BLaER1 (cell line): ENCODE measurements at regions not wholly inside any gene's neighbourhood (a gene's known extent, or its start where the extent isn't known, plus 50 kb on each side); places are given as distances from the start of the nearest gene placed in this dataset.
"Not testable (repeated sequence)": the region's sequence is repeated elsewhere in the genome, so short reads cannot be mapped to it uniquely, and the experiment has no call there.

Source experiments
- H3K27ac ChIP-seq: shearing (Covaris generic); formaldehyde crosslinking; 2 replicates; pipeline ENCODE4 v1.8.1; 2022
- H3K27me3 ChIP-seq: shearing (Covaris generic); formaldehyde crosslinking; 2 replicates; pipeline ENCODE4 v1.8.1; 2022
- H3K36me3 ChIP-seq: shearing (Covaris generic); formaldehyde crosslinking; 2 replicates; pipeline ENCODE4 v1.8.1; 2022
- H3K4me1 ChIP-seq: shearing (Covaris generic); formaldehyde crosslinking; 2 replicates; pipeline ENCODE4 v1.8.1; 2022
- H3K4me2 ChIP-seq: shearing (Covaris generic); formaldehyde crosslinking; 2 replicates; pipeline ENCODE4 v1.8.1; 2022
- H3K4me3 ChIP-seq: shearing (Covaris generic); formaldehyde crosslinking; 2 replicates; pipeline ENCODE4 v1.8.1; 2022
- H3K9ac ChIP-seq: shearing (Covaris generic); formaldehyde crosslinking; 2 replicates; pipeline ENCODE4 v1.8.1; 2022
- H3K9me3 ChIP-seq: shearing (Covaris generic); formaldehyde crosslinking; 2 replicates; pipeline ENCODE4 v1.8.1; 2022
- H4K20me1 ChIP-seq: shearing (Covaris generic); formaldehyde crosslinking; 2 replicates; pipeline ENCODE4 v1.8.1; 2022
- Cebpa-rat ChIP-seq: shearing (Covaris generic); IDR thresholded peaks from 2 replicates; pipeline ENCODE4 v1.8.1; 2022

DNA sequence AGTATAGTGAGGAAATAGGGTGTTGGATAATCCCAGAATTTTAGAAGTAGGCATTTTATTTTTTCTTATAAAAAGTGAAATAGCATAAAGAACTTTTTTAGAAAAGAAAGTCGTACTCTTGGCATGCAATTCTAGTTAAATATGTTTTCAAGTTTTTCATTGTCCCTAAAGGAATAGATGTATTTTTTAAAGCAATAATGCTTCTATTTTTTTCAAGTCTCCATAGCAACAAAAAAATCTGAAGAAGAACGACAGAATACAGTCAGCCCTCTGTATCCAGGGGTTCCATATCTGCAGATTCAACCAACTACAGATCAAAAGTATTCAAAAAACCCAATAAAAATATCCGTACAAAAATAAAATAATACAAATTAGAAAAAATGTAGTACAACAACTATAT lies 538.2 kb downstream of the GLUD2 start:
- Histone ChIP-seq H4K20me1 (no peaks in the 10 kb centered on the region), H3K9ac (no peak overlapping the region), H3K27ac (no peak overlapping the region), H3K9me3 (no peaks in the 10 kb centered on the region), H3K4me1 (no peaks in the 10 kb centered on the region), H3K4me3 (no peak overlapping the region), H3K4me2 (no peak overlapping the region), H3K36me3 (no peaks in the 10 kb centered on the region), H3K27me3 (no peaks in the 10 kb centered on the region)
- no peak for TF ChIP-seq Cebpa-rat

- no peak for TF ChIP-seq Cebpa-rat
- no peak overlapping the region for H3K9ac ChIP-seq
- no peaks in the 10 kb centered on the region for H3K9me3 ChIP-seq
- H3K4me1 ChIP-seq, result no peaks in the 10 kb centered on the region
- no peak overlapping the region for H3K4me2 ChIP-seq
- H3K4me3 ChIP-seq, result no peak overlapping the region
- no peak overlapping the region for H3K27ac ChIP-seq
- no peaks in the 10 kb centered on the region for H3K36me3 ChIP-seq
- no peaks in the 10 kb centered on the region for H3K27me3 ChIP-seq
- no peaks in the 10 kb centered on the region for H4K20me1 ChIP-seq
Observed at GRCh38 chrX:121592884-121593283, 545.5 kb downstream of the GLUD2 start.

DNA sequence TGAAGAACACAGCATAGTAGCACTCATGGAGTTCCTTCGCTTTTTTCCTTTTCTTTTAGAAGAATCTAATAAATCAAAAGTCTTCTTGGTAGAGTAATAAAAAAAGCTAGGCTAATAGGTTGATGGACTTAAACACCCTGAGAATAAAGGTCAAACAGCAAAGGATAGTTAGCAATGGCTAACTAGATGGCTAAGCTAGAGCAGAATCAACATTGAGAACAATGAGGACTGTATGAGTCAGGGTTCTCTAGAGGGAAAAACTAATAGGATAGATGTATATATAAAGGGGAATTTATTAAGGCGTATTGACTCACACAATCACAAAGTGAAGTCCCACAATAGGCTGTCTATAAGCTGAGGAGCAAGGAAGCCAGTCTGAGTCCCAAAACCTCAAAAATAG lies 550.9 kb downstream of the GLUD2 start:
- Histone ChIP-seq H3K4me2 (no peak overlapping the region), H3K9me3 (no peaks in the 10 kb centered on the region), H3K9ac (no peak overlapping the region), H3K27me3 (no peaks in the 10 kb centered on the region), H3K36me3 (no peaks in the 10 kb centered on the region), H3K4me1 (no peaks in the 10 kb centered on the region), H3K4me3 (no peak overlapping the region), H4K20me1 (no peaks in the 10 kb centered on the region), H3K27ac (no peak overlapping the region)
- no peak for TF ChIP-seq Cebpa-rat

GRCh38 chrX:121635141-121635540 lies 587.7 kb downstream of the GLUD2 start:
- Histone ChIP-seq H3K4me1 (no peaks in the 10 kb centered on the region), H4K20me1 (no peaks in the 10 kb centered on the region), H3K27me3 (no peaks in the 10 kb centered on the region), H3K4me3 (no peak overlapping the region), H3K9me3 (no peaks in the 10 kb centered on the region), H3K9ac (no peak overlapping the region), H3K27ac (no peak overlapping the region), H3K4me2 (no peak overlapping the region), H3K36me3 (no peaks in the 10 kb centered on the region)
- TF ChIP-seq Cebpa-rat, result no peak

DNA sequence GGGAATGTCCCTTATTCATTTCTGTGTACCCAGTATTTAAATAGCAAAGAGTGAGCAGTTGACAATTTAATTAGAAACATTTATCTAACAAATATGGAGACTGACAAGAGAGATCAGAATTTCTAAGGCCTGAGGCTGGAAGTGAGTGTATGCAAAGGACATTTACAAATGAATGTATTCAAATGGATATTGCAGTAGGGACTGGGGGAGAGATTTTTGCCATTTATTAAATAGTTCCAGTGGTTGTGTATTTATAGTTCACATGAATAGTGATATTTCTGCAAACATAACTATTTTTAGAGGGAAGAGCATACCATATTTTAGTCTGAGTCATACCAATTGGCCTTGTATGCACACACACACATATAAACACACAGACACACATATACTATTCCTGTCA lies 592.4 kb downstream of the GLUD2 start:
- no peaks in the 10 kb centered on the region for H3K36me3 ChIP-seq
- TF ChIP-seq Cebpa-rat, result no peak
- no peak overlapping the region for H3K4me2 ChIP-seq

GRCh38 chrX:121641560-121641959 lies 594.1 kb downstream of the GLUD2 start:
- H3K27me3 ChIP-seq, result no peaks in the 10 kb centered on the region
- H3K4me2 ChIP-seq, result no peak overlapping the region
- H3K4me3 ChIP-seq, result no peak overlapping the region
- H3K36me3 ChIP-seq, result no peaks in the 10 kb centered on the region
- TF ChIP-seq Cebpa-rat, result no peak
- H3K9me3 ChIP-seq, result no peaks in the 10 kb centered on the region
- H3K4me1 ChIP-seq, result no peaks in the 10 kb centered on the region
- no peaks in the 10 kb centered on the region for H4K20me1 ChIP-seq
- no peak overlapping the region for H3K27ac ChIP-seq
- no peak overlapping the region for H3K9ac ChIP-seq

More for the DNA sequence above, 592.4 kb downstream of the GLUD2 start:
- Histone ChIP-seq H3K9me3 (no peaks in the 10 kb centered on the region), H4K20me1 (no peaks in the 10 kb centered on the region), H3K27me3 (no peaks in the 10 kb centered on the region), H3K4me3 (no peak overlapping the region), H3K9ac (no peak overlapping the region), H3K4me1 (no peaks in the 10 kb centered on the region), H3K27ac (no peak overlapping the region)

DNA sequence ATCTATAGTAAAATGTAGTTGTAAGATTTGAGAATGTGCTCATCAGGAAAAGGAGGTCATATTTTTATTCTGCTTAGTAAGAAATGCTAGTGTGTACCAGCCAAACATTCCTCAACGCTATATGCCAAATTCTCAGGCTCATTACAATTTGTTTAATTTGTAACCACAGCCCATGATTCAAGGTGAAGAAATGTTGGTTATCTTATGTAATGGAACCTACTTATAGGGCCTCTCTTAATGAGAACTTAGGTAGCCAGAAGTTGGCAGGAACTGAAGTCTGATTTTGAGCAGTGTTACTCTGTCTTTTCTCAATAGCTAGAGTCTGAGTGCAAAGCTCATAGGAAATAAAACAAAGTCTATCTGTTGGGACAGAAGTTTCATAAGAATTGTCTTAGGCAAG lies 595.0 kb downstream of the GLUD2 start:
- no peak for TF ChIP-seq Cebpa-rat
- H3K27me3 ChIP-seq, result no peaks in the 10 kb centered on the region
- no peaks in the 10 kb centered on the region for H3K9me3 ChIP-seq
- no peak overlapping the region for H3K4me3 ChIP-seq
- H3K27ac ChIP-seq, result no peak overlapping the region
- H3K36me3 ChIP-seq, result no peaks in the 10 kb centered on the region
- H3K4me1 ChIP-seq, result no peaks in the 10 kb centered on the region
- H3K9ac ChIP-seq, result no peak overlapping the region
- no peak overlapping the region for H3K4me2 ChIP-seq
- no peaks in the 10 kb centered on the region for H4K20me1 ChIP-seq

DNA sequence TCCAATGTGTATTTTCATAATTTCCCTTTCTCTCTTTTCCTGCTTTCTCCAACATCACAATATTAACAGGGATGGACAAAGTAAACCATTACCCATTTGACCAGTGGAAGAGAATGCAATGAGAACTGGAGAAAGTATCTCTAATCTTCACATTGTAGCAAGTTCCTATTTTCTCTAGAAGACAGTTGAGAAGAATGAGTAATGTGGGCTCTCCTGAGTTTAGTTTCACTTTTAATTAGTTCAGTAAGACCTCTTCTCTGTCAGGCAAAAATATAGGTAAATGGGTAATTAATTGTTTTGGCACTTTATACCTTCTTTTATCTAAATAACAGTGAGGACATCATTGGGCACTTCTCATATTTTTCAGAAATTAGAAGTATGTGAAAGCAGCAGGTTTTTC lies 602.0 kb downstream of the GLUD2 start:
- H3K4me3 ChIP-seq, result no peak overlapping the region
- no peaks in the 10 kb centered on the region for H3K4me1 ChIP-seq
- H3K36me3 ChIP-seq, result no peaks in the 10 kb centered on the region
- no peaks in the 10 kb centered on the region for H3K27me3 ChIP-seq
- H3K9me3 ChIP-seq, result no peaks in the 10 kb centered on the region
- H3K9ac ChIP-seq, result no peak overlapping the region
- no peaks in the 10 kb centered on the region for H4K20me1 ChIP-seq
- no peak overlapping the region for H3K4me2 ChIP-seq
- TF ChIP-seq Cebpa-rat, result no peak
- no peak overlapping the region for H3K27ac ChIP-seq

GRCh38 chrX:121655276-121655675 lies 607.9 kb downstream of the GLUD2 start:
- no peaks in the 10 kb centered on the region for H3K4me1 ChIP-seq
- no peak overlapping the region for H3K9ac ChIP-seq
- no peaks in the 10 kb centered on the region for H3K27me3 ChIP-seq
- no peak overlapping the region for H3K4me2 ChIP-seq
- H4K20me1 ChIP-seq, result no peaks in the 10 kb centered on the region
- H3K36me3 ChIP-seq, result no peaks in the 10 kb centered on the region
- no peak overlapping the region for H3K27ac ChIP-seq
- no peak for TF ChIP-seq Cebpa-rat
- no peaks in the 10 kb centered on the region for H3K9me3 ChIP-seq
- no peak overlapping the region for H3K4me3 ChIP-seq

- H3K9ac ChIP-seq, result no peak overlapping the region
- no peaks in the 10 kb centered on the region for H3K36me3 ChIP-seq
- no peaks in the 10 kb centered on the region for H3K4me1 ChIP-seq
- no peak overlapping the region for H3K4me3 ChIP-seq
- H3K9me3 ChIP-seq, result no peaks in the 10 kb centered on the region
- H3K27me3 ChIP-seq, result no peaks in the 10 kb centered on the region
- no peak overlapping the region for H3K4me2 ChIP-seq
- H4K20me1 ChIP-seq, result no peaks in the 10 kb centered on the region
- H3K27ac ChIP-seq, result no peak overlapping the region
- TF ChIP-seq Cebpa-rat, result no peak
Observed at GRCh38 chrX:121666171-121666570, 618.8 kb downstream of the GLUD2 start.

- Histone ChIP-seq H3K27ac (no peak overlapping the region), H3K9me3 (peaks cover 17% of the 10 kb centered on the region), H3K36me3 (no peaks in the 10 kb centered on the region), H4K20me1 (no peaks in the 10 kb centered on the region), H3K9ac (no peak overlapping the region), H3K4me3 (no peak overlapping the region), H3K4me2 (no peak overlapping the region), H3K4me1 (no peaks in the 10 kb centered on the region), H3K27me3 (no peaks in the 10 kb centered on the region)
- no peak for TF ChIP-seq Cebpa-rat
Observed at GRCh38 chrX:121671649-121672048, 624.2 kb downstream of the GLUD2 start.

DNA sequence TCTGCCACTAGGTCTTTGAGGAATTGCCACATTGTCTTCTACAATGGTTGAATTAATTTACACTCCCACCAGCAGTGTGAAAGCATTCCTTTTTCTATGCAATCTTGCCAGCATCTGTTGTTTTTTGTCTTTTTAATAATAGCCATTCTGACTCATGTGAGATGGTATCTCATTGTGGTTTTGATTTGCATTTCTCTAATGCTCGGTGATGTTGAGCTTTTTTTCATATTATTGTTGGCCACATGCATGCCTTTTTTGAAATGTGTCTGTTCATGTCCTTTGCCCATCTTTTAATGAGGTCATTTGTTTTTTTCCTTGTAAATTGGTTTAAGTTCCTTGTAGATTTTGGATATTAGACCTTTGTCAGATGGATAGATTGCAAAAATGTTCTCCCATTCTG lies 661.8 kb downstream of the GLUD2 start:
- not testable (repeated sequence) for H4K20me1 ChIP-seq, H3K27me3 ChIP-seq, H3K4me1 ChIP-seq, H3K4me3 ChIP-seq, H3K4me2 ChIP-seq, H3K36me3 ChIP-seq, H3K9ac ChIP-seq, H3K27ac ChIP-seq
- H3K9me3 ChIP-seq, result peaks cover 15% of the 10 kb centered on the region
